Urothelium cell line (cell line): ENCODE measurements at regions not wholly inside any gene's neighbourhood (a gene's known extent, or its start where the extent isn't known, plus 50 kb on each side); places are given as distances from the start of the nearest gene placed in this dataset.
"Not testable (repeated sequence)": the region's sequence is repeated elsewhere in the genome, so short reads cannot be mapped to it uniquely, and the experiment has no call there.

Experiments
- DNase-seq: peaks from one replicate; pipeline ENCODE4 v3.0.0; 2011; ENCODE audit warnings: low spot score, mixed read lengths
- FAIRE-seq: peaks from 2 replicates; lab custom pipeline; 2011; peaks lifted over from hg19 to GRCh38; lab: Jason Lieb, UNC

- no peak for FAIRE-seq
- DNase-seq = no peak
Measured at GRCh38 chr4:132076829-132077228, 1072.3 kb upstream of the PCDH10 start.

- DNase-seq (no peak), FAIRE-seq (no peak)
Measured at GRCh38 chr4:132085105-132085504, 1064.0 kb upstream of the PCDH10 start.

GRCh38 chr4:132094017-132094416, 1055.1 kb upstream of the PCDH10 start:
- FAIRE-seq = no peak

GRCh38 chr4:132097041-132097440, 1052.1 kb upstream of the PCDH10 start:
- no peak for FAIRE-seq
- DNase-seq = no peak

More at GRCh38 chr4:132094017-132094416, 1055.1 kb upstream of the PCDH10 start:
- DNase-seq = no peak

GRCh38 chr4:132101526-132101925, 1047.6 kb upstream of the PCDH10 start:
- DNase-seq (no peak), FAIRE-seq (no peak)

- FAIRE-seq (no peak), DNase-seq (no peak)
Measured at GRCh38 chr4:132108784-132109183, 1040.3 kb upstream of the PCDH10 start.

GRCh38 chr4:132114885-132115284, 1034.2 kb upstream of the PCDH10 start:
- FAIRE-seq (no peak), DNase-seq (no peak)

- DNase-seq, FAIRE-seq: not testable (repeated sequence)
Measured at GRCh38 chr4:132122741-132123140, 1026.4 kb upstream of the PCDH10 start.

GRCh38 chr4:132123870-132124623, 1025.0 kb upstream of the PCDH10 start:
- FAIRE-seq = no peak

GRCh38 chr4:132124624-132124974, 1024.5 kb upstream of the PCDH10 start:
- DNase-seq = no peak
- no peak for FAIRE-seq

More at GRCh38 chr4:132123870-132124623, 1025.0 kb upstream of the PCDH10 start:
- DNase-seq = peak; percentile 14

- FAIRE-seq (no peak), DNase-seq (no peak)
Measured at GRCh38 chr4:132125131-132125530, 1024.0 kb upstream of the PCDH10 start.

- DNase-seq (no peak), FAIRE-seq (no peak)
Measured at GRCh38 chr4:132132433-132132832, 1016.7 kb upstream of the PCDH10 start.

GRCh38 chr4:132169660-132170059, 979.4 kb upstream of the PCDH10 start:
- no peak for DNase-seq
- no peak for FAIRE-seq

- DNase-seq (peak; percentile 4), FAIRE-seq (no peak)
Measured at GRCh38 chr4:132180020-132180427, 969.1 kb upstream of the PCDH10 start.

- FAIRE-seq = no peak
- no peak for DNase-seq
Measured at GRCh38 chr4:132195176-132195575, 953.9 kb upstream of the PCDH10 start.

- DNase-seq (no peak), FAIRE-seq (no peak)
Measured at GRCh38 chr4:132203618-132204017, 945.5 kb upstream of the PCDH10 start.

GRCh38 chr4:132214519-132214918, 934.6 kb upstream of the PCDH10 start:
- DNase-seq (no peak), FAIRE-seq (no peak)

- DNase-seq (peak; percentile 30), FAIRE-seq (no peak)
Measured at GRCh38 chr4:132218406-132218805, 930.7 kb upstream of the PCDH10 start.

GRCh38 chr4:132227151-132227856, 921.8 kb upstream of the PCDH10 start:
- FAIRE-seq (no peak), DNase-seq (peak; percentile 7)

GRCh38 chr4:132227857-132228165, 921.3 kb upstream of the PCDH10 start:
- peak; percentile 26 for DNase-seq
- not testable (repeated sequence) for FAIRE-seq

- FAIRE-seq (no peak), DNase-seq (no peak)
Measured at GRCh38 chr4:132228676-132229075, 920.4 kb upstream of the PCDH10 start.

- DNase-seq = no peak
- FAIRE-seq = no peak
Measured at GRCh38 chr4:132230025-132230424, 919.1 kb upstream of the PCDH10 start.
